H9 (cell line): ENCODE measurements at regions not wholly inside any gene's neighbourhood (a gene's known extent, or its start where the extent isn't known, plus 50 kb on each side); places are given as distances from the start of the nearest gene placed in this dataset.

Experiments used
- DNase-seq: peaks from one replicate; pipeline ENCODE4 v3.0.0-alpha.2; 2017
- H2AFZ ChIP-seq: one replicate; pipeline ENCODE4 v1.6.1; 2013; ENCODE audit warnings: mild to moderate bottlenecking, low read length, control low read depth, moderate library complexity
- H2AK5ac ChIP-seq: 2 replicates; pipeline ENCODE4 v1.6.1; 2013; ENCODE audit warnings: low read length, control low read depth, mixed read lengths; ENCODE audit not compliant: insufficient read length
- H2BK120ac ChIP-seq: one replicate; pipeline ENCODE4 v1.6.1; 2013; ENCODE audit warnings: low read depth, mild to moderate bottlenecking, low read length, control low read depth, inconsistent platforms; ENCODE audit not compliant: poor library complexity, severe bottlenecking
- H2BK12ac ChIP-seq: 2 replicates; pipeline ENCODE4 v1.6.1; 2013; ENCODE audit warnings: low read length, control low read depth, mixed read lengths, low read depth; ENCODE audit not compliant: insufficient read length
- H2BK15ac ChIP-seq: 2 replicates; pipeline ENCODE4 v1.6.1; 2013; ENCODE audit warnings: low read depth, low read length, control low read depth
- H2BK20ac ChIP-seq: one replicate; pipeline ENCODE4 v1.6.1; 2013; ENCODE audit warnings: low read depth, mild to moderate bottlenecking, low read length, control low read depth, inconsistent platforms; ENCODE audit not compliant: poor library complexity, severe bottlenecking
- H2BK5ac ChIP-seq: 2 replicates; pipeline ENCODE4 v1.6.1; 2013; ENCODE audit warnings: low read length, control low read depth, mixed read lengths; ENCODE audit not compliant: insufficient read length
- H3K14ac ChIP-seq: 2 replicates; pipeline ENCODE4 v1.6.1; 2013; ENCODE audit warnings: low read length, control low read depth; ENCODE audit not compliant: insufficient read depth
- H3K18ac ChIP-seq: 2 replicates; pipeline ENCODE4 v1.6.1; 2013; ENCODE audit warnings: low read depth, mild to moderate bottlenecking, mixed read lengths, low read length, control low read depth; ENCODE audit not compliant: insufficient read length
- H3K23ac ChIP-seq: 2 replicates; pipeline ENCODE4 v1.6.1; 2013; ENCODE audit warnings: low read length, control low read depth, mixed read lengths, low read depth; ENCODE audit not compliant: insufficient read length
- H3K23me2 ChIP-seq: 2 replicates; pipeline ENCODE4 v1.6.1; 2013; ENCODE audit warnings: low read depth, mild to moderate bottlenecking, mixed read lengths, low read length, control low read depth; ENCODE audit not compliant: insufficient read length, poor library complexity, severe bottlenecking
- H3K27ac ChIP-seq: 2 replicates; pipeline ENCODE4 v1.5.1; 2013; ENCODE audit warnings: low read length, control low read depth, mixed read lengths, low read depth; ENCODE audit not compliant: insufficient read length
- H3K27me3 ChIP-seq: 2 replicates; pipeline ENCODE4 v1.6.1; 2013; ENCODE audit warnings: low read length, control low read depth, inconsistent platforms; ENCODE audit not compliant: insufficient read depth
- H3K4ac ChIP-seq: 2 replicates; pipeline ENCODE4 v1.6.1; 2013; ENCODE audit warnings: low read depth, mild to moderate bottlenecking, control low read depth, inconsistent platforms, low read length, moderate library complexity
- H3K4me1 ChIP-seq: 2 replicates; pipeline ENCODE4 v1.6.1; 2013; ENCODE audit warnings: low read length, control low read depth, inconsistent platforms; ENCODE audit not compliant: insufficient read depth
- H3K4me2 ChIP-seq: 2 replicates; pipeline ENCODE4 v1.6.1; 2013; ENCODE audit warnings: low read length, control low read depth, mixed read lengths; ENCODE audit not compliant: insufficient read length, insufficient read depth
- H3K56ac ChIP-seq: 2 replicates; pipeline ENCODE4 v1.6.1; 2013; ENCODE audit warnings: low read depth, mild to moderate bottlenecking, mixed read lengths, low read length, control low read depth; ENCODE audit not compliant: insufficient read length
- H3K79me1 ChIP-seq: 2 replicates; pipeline ENCODE4 v1.6.1; 2013; ENCODE audit warnings: low read depth, mild to moderate bottlenecking, moderate library complexity, low read length, control low read depth, inconsistent platforms; ENCODE audit not compliant: insufficient read depth, poor library complexity, severe bottlenecking
- H3K79me2 ChIP-seq: 2 replicates; pipeline ENCODE4 v1.6.1; 2013; ENCODE audit warnings: low read length, control low read depth, inconsistent platforms; ENCODE audit not compliant: insufficient read depth
- H3K9ac ChIP-seq: 2 replicates; pipeline ENCODE4 v1.6.1; 2013; ENCODE audit warnings: low read length, control low read depth, mixed read lengths; ENCODE audit not compliant: insufficient read length; ENCODE audit errors: extremely low read depth
- H3K9me3 ChIP-seq: one replicate; pipeline ENCODE4 v1.6.1; 2013; ENCODE audit warnings: low read depth, low read length, inconsistent platforms; ENCODE audit not compliant: control insufficient read depth
- H3T11ph ChIP-seq: one replicate; pipeline ENCODE4 v1.6.1; 2013; ENCODE audit warnings: mild to moderate bottlenecking, low read length, control low read depth, inconsistent platforms
- H4K20me1 ChIP-seq: one replicate; pipeline ENCODE4 v1.6.1; 2013; ENCODE audit not compliant: control insufficient read depth, insufficient read length, insufficient read depth
- H4K5ac ChIP-seq: 2 replicates; pipeline ENCODE4 v1.6.1; 2013; ENCODE audit warnings: low read depth, mild to moderate bottlenecking, mixed read lengths, low read length, control low read depth; ENCODE audit not compliant: insufficient read length
- H4K8ac ChIP-seq: replicated peaks from 2 replicates; pipeline ENCODE4 v1.6.1; 2013; ENCODE audit warnings: low read length, control low read depth, mixed read lengths, low read depth; ENCODE audit not compliant: insufficient read length
- H4K91ac ChIP-seq: 2 replicates; pipeline ENCODE4 v1.6.1; 2013; ENCODE audit warnings: low read depth, mild to moderate bottlenecking, moderate library complexity, mixed read lengths, low read length, control low read depth; ENCODE audit not compliant: insufficient read length
- H3K27ac Mint-ChIP-seq, 3 experiments: 2 replicates in 2 of 3; 3 replicates in 1 of 3; pipeline ENCODE4 v1.8.0; 2020 to 2021; ENCODE audit warnings: mixed read lengths in 3 of 3, mild to moderate bottlenecking in 1 of 3, moderate library complexity in 1 of 3
- H3K27me3 Mint-ChIP-seq: 2 replicates; pipeline ENCODE4 v1.8.0; 2021; ENCODE audit warnings: low read depth, mild to moderate bottlenecking, moderate library complexity, mixed read lengths
- H3K36me3 Mint-ChIP-seq, 3 experiments: 2 replicates in 2 of 3; 3 replicates in 1 of 3; pipeline ENCODE4 v1.8.0; 2020 to 2021; ENCODE audit warnings: low read depth in 3 of 3, mixed read lengths in 3 of 3; ENCODE audit not compliant: insufficient read depth in 1 of 3
- H3K4me1 Mint-ChIP-seq, 2 experiments: 2 replicates each; pipeline ENCODE4 v1.8.0; 2020; ENCODE audit warnings: mixed read lengths in 2 of 2
- H3K4me3 Mint-ChIP-seq, 2 experiments: 2 replicates in 1 of 2; 3 replicates in 1 of 2; pipeline ENCODE4 v1.8.0; 2020 to 2021; ENCODE audit warnings: mild to moderate bottlenecking in 2 of 2, mixed read lengths in 2 of 2, moderate library complexity in 1 of 2
- H3K9me3 Mint-ChIP-seq, 2 experiments: 2 replicates in 1 of 2; 3 replicates in 1 of 2; pipeline ENCODE4 v1.8.0; 2020; ENCODE audit warnings: mild to moderate bottlenecking in 2 of 2, mixed read lengths in 2 of 2, moderate library complexity in 1 of 2
- CTCF ChIP-seq: fragments of 200-600 bp; sonication (generic); conservative IDR thresholded peaks from 3 replicates; pipeline ENCODE4 v1.8.0; 2021; ENCODE audit warnings: antibody characterized with exemption, mild to moderate bottlenecking
- whole genome bisulfite sequencing: extraction: QIAGEN DNeasy Blood & Tissue Kit; methylation state at CpG from one replicate; pipeline ENCODE4 v1.1.7; 2013; ENCODE audit warnings: missing lambda C conversion rate, low lambda C conversion rate, mixed read lengths; ENCODE audit not compliant: insufficient read length; ENCODE audit errors: extremely low coverage; 5-methylcytosine and 5-hydroxymethylcytosine counted together

- Histone ChIP-seq H3K27me3 (no peaks in the 10 kb centered on the region), H3K79me2 (no peaks in the 10 kb centered on the region), H4K20me1 (no peaks in the 10 kb centered on the region), H3K4ac (no peak overlapping the region), H3K27ac (no peak overlapping the region), H3K23ac (no peak overlapping the region), H2BK120ac (no peak overlapping the region), H2BK15ac (no peak overlapping the region), H3K56ac (no peak overlapping the region), H4K5ac (no peak overlapping the region), H3K18ac (no peak overlapping the region), H2BK5ac (no peak overlapping the region), H3K79me1 (no peaks in the 10 kb centered on the region), H3K4me1 (no peaks in the 10 kb centered on the region), H3K9me3 (no peaks in the 10 kb centered on the region), H3T11ph (no peak overlapping the region), H3K4me2 (no peak overlapping the region), H3K23me2 (no peaks in the 10 kb centered on the region), H4K8ac (no peak overlapping the region), H3K9ac (no peak overlapping the region), H4K91ac (no peak overlapping the region), H2AFZ (no peak overlapping the region), H2BK20ac (no peak overlapping the region), H2AK5ac (no peak overlapping the region), H2BK12ac (no peak overlapping the region), H3K14ac (no peak overlapping the region)
- Mint-ChIP-seq H3K27me3 (peaks cover 2% of the 10 kb centered on the region), H3K9me3 (no peaks in the 10 kb centered on the region; a peak in 1 of 5 replicates), H3K27ac (no peak overlapping the region), H3K4me3 (no peak overlapping the region), H3K36me3 (no peaks in the 10 kb centered on the region), H3K4me1 (peaks cover 5 to 10% of the 10 kb centered on the region in 2 experiments; a peak in 3 of 4 replicates)
- no peak for DNase-seq
- TF ChIP-seq CTCF, result no peak
- no CpG with 5 or more reads among the region's 3 CpGs for WGBS
Measured at GRCh38 chr16:52618753-52619497, 72.0 kb upstream of the TOX3 start.
